SJSA1 (cell line): ENCODE measurements at regions not wholly inside any gene's neighbourhood (a gene's known extent, or its start where the extent isn't known, plus 50 kb on each side); places are given as distances from the start of the nearest gene placed in this dataset.

Source experiments
- DNase-seq, 2 experiments: peaks; one replicate each; pipeline ENCODE4 v3.0.0-alpha.2; 2015 to 2020; ENCODE audit warnings: low spot score in 2 of 2, low read depth in 1 of 2
- H3K27ac ChIP-seq: fragments of 250-450 bp; sonication (Bioruptor Pico); 2 replicates; pipeline ENCODE4 v1.5.1; 2020; ENCODE audit warnings: mild to moderate bottlenecking, moderate library complexity
- H3K27me3 ChIP-seq: fragments of 250-450 bp; sonication (Bioruptor Pico); replicated peaks from 2 replicates; pipeline ENCODE4 v1.5.1; 2020; ENCODE audit warnings: mild to moderate bottlenecking, moderate library complexity
- H3K36me3 ChIP-seq: fragments of 250-450 bp; sonication (Bioruptor Pico); 2 replicates; pipeline ENCODE4 v1.5.1; 2020; ENCODE audit warnings: mild to moderate bottlenecking
- H3K4me1 ChIP-seq: fragments of 250-450 bp; sonication (Bioruptor Pico); replicated peaks from 2 replicates; pipeline ENCODE4 v1.6.1; 2021; ENCODE audit warnings: mild to moderate bottlenecking
- H3K4me3 ChIP-seq: fragments of 250-450 bp; sonication (Bioruptor Pico); 2 replicates; pipeline ENCODE4 v1.5.1; 2020; ENCODE audit warnings: mild to moderate bottlenecking
- H3K9me3 ChIP-seq: fragments of 250-450 bp; sonication (Bioruptor Pico); replicated peaks from 2 replicates; pipeline ENCODE4 v1.5.1; 2020; ENCODE audit warnings: mild to moderate bottlenecking

GRCh38 chr2:139964721-139965440 is 1184.7 kb upstream of the NXPH2 start:
- Histone ChIP-seq H3K27ac (no peak overlapping the region), H3K27me3 (no peaks in the 10 kb centered on the region), H3K4me1 (no peaks in the 10 kb centered on the region), H3K36me3 (no peaks in the 10 kb centered on the region), H3K9me3 (no peaks in the 10 kb centered on the region), H3K4me3 (no peak overlapping the region)
- DNase-seq, result no peak

GRCh38 chr2:139963863-139964355 is 1183.7 kb upstream of the NXPH2 start:
- no peak overlapping the region for H3K27ac ChIP-seq
- H3K36me3 ChIP-seq, result no peaks in the 10 kb centered on the region
- no peaks in the 10 kb centered on the region for H3K4me1 ChIP-seq
- H3K27me3 ChIP-seq, result no peaks in the 10 kb centered on the region
- H3K9me3 ChIP-seq, result no peaks in the 10 kb centered on the region
- no peak for DNase-seq
- no peak overlapping the region for H3K4me3 ChIP-seq

- no peaks in the 10 kb centered on the region; the same call in 1 of the 2 replicates for H3K9me3 ChIP-seq
- no peaks in the 10 kb centered on the region for H3K36me3 ChIP-seq
- no peaks in the 10 kb centered on the region for H3K4me1 ChIP-seq
- H3K4me3 ChIP-seq, result no peak overlapping the region
- H3K27ac ChIP-seq, result no peak overlapping the region
- DNase-seq, result no peak
- no peaks in the 10 kb centered on the region for H3K27me3 ChIP-seq
Observed at GRCh38 chr2:139949242-139949972, 1169.2 kb upstream of the NXPH2 start.

GRCh38 chr2:139946690-139947089 is 1166.5 kb upstream of the NXPH2 start:
- Histone ChIP-seq H3K27ac (no peak overlapping the region), H3K9me3 (peaks cover 6% of the 10 kb centered on the region; the same call in 1 of the 2 replicates), H3K4me3 (no peak overlapping the region), H3K36me3 (no peaks in the 10 kb centered on the region), H3K4me1 (no peaks in the 10 kb centered on the region), H3K27me3 (no peaks in the 10 kb centered on the region)
- no peak for DNase-seq

- 0 out of 2 replicates have a peak, but pooled peaks cover 6% of the 10 kb centered on the region for H3K9me3 ChIP-seq
- H3K4me3 ChIP-seq, result no peak overlapping the region
- DNase-seq, result no peak
- no peaks in the 10 kb centered on the region for H3K36me3 ChIP-seq
- H3K27ac ChIP-seq, result no peak overlapping the region
- no peaks in the 10 kb centered on the region for H3K27me3 ChIP-seq
- H3K4me1 ChIP-seq, result no peaks in the 10 kb centered on the region
Observed at GRCh38 chr2:139940686-139941085, 1160.5 kb upstream of the NXPH2 start.

- H3K9me3 ChIP-seq, result no peaks in the 10 kb centered on the region
- H3K27me3 ChIP-seq, result no peaks in the 10 kb centered on the region
- no peak overlapping the region for H3K27ac ChIP-seq
- H3K4me1 ChIP-seq, result no peaks in the 10 kb centered on the region
- H3K4me3 ChIP-seq, result no peak overlapping the region
- no peak for DNase-seq
- H3K36me3 ChIP-seq, result no peaks in the 10 kb centered on the region
Observed at GRCh38 chr2:139925903-139926302, 1145.7 kb upstream of the NXPH2 start.

GRCh38 chr2:139924070-139924469 is 1143.9 kb upstream of the NXPH2 start:
- Histone ChIP-seq H3K4me3 (no peak overlapping the region), H3K4me1 (no peaks in the 10 kb centered on the region), H3K9me3 (no peaks in the 10 kb centered on the region), H3K27ac (no peak overlapping the region), H3K27me3 (no peaks in the 10 kb centered on the region), H3K36me3 (no peaks in the 10 kb centered on the region)
- DNase-seq, result no peak

GRCh38 chr2:139918982-139919381 is 1138.8 kb upstream of the NXPH2 start:
- Histone ChIP-seq H3K36me3 (no peaks in the 10 kb centered on the region), H3K4me3 (no peak overlapping the region), H3K27ac (no peak overlapping the region), H3K27me3 (no peaks in the 10 kb centered on the region), H3K9me3 (no peaks in the 10 kb centered on the region; the same call in 1 of the 2 replicates), H3K4me1 (no peaks in the 10 kb centered on the region)
- no peak for DNase-seq

- H3K4me3 ChIP-seq, result no peak overlapping the region
- no peak overlapping the region for H3K27ac ChIP-seq
- no peak for DNase-seq
- no peaks in the 10 kb centered on the region for H3K4me1 ChIP-seq
- H3K9me3 ChIP-seq, result no peaks in the 10 kb centered on the region; the same call in 1 of the 2 replicates
- H3K27me3 ChIP-seq, result no peaks in the 10 kb centered on the region
- no peaks in the 10 kb centered on the region for H3K36me3 ChIP-seq
Observed at GRCh38 chr2:139917690-139918384, 1137.6 kb upstream of the NXPH2 start.

- no peak overlapping the region for H3K27ac ChIP-seq
- no peak overlapping the region for H3K4me3 ChIP-seq
- DNase-seq, result no peak
- H3K27me3 ChIP-seq, result no peaks in the 10 kb centered on the region
- no peaks in the 10 kb centered on the region for H3K36me3 ChIP-seq
- no peaks in the 10 kb centered on the region for H3K4me1 ChIP-seq
- peaks cover 3% of the 10 kb centered on the region; the same call in 1 of the 2 replicates for H3K9me3 ChIP-seq
Observed at GRCh38 chr2:139916822-139917221, 1136.6 kb upstream of the NXPH2 start.

GRCh38 chr2:139911160-139911559 is 1131.0 kb upstream of the NXPH2 start:
- Histone ChIP-seq H3K27ac (no peak overlapping the region), H3K4me1 (no peaks in the 10 kb centered on the region), H3K9me3 (0 out of 2 replicates have a peak, but pooled peaks cover 9% of the 10 kb centered on the region), H3K4me3 (no peak overlapping the region), H3K27me3 (no peaks in the 10 kb centered on the region), H3K36me3 (no peaks in the 10 kb centered on the region)
- no peak for DNase-seq

GRCh38 chr2:139909136-139909535 is 1128.9 kb upstream of the NXPH2 start:
- no peaks in the 10 kb centered on the region for H3K4me1 ChIP-seq
- no peak overlapping the region for H3K4me3 ChIP-seq
- 0 out of 2 replicates have a peak, but pooled peaks cover 9% of the 10 kb centered on the region for H3K9me3 ChIP-seq
- H3K27me3 ChIP-seq, result no peaks in the 10 kb centered on the region
- H3K27ac ChIP-seq, result no peak overlapping the region
- H3K36me3 ChIP-seq, result no peaks in the 10 kb centered on the region
- no peak for DNase-seq

GRCh38 chr2:139905624-139906023 is 1125.4 kb upstream of the NXPH2 start:
- no peaks in the 10 kb centered on the region for H3K27me3 ChIP-seq
- no peak for DNase-seq
- no peaks in the 10 kb centered on the region for H3K4me1 ChIP-seq

GRCh38 chr2:139891636-139892035 is 1111.4 kb upstream of the NXPH2 start:
- no peaks in the 10 kb centered on the region for H3K36me3 ChIP-seq
- no peaks in the 10 kb centered on the region for H3K9me3 ChIP-seq
- no peak overlapping the region for H3K4me3 ChIP-seq
- H3K27ac ChIP-seq, result no peak overlapping the region
- H3K27me3 ChIP-seq, result no peaks in the 10 kb centered on the region
- DNase-seq, result no peak
- H3K4me1 ChIP-seq, result no peaks in the 10 kb centered on the region

More at GRCh38 chr2:139905624-139906023, 1125.4 kb upstream of the NXPH2 start:
- Histone ChIP-seq H3K4me3 (no peak overlapping the region), H3K36me3 (no peaks in the 10 kb centered on the region), H3K9me3 (0 out of 2 replicates have a peak, but pooled peaks cover 6% of the 10 kb centered on the region), H3K27ac (no peak overlapping the region)
